GM23338 (cell line): ENCODE measurements at regions not wholly inside any gene's neighbourhood (a gene's known extent, or its start where the extent isn't known, plus 50 kb on each side); places are given as distances from the start of the nearest gene placed in this dataset.

Experiments used
- JUNB ChIP-seq: IDR thresholded peaks from one replicate; pipeline ENCODE4 v1.6.1; 2016; ENCODE audit warnings: antibody characterized with exemption; ENCODE audit not compliant: unreplicated experiment
- TF ChIP-seq, protein P1 (sequence below), 2 experiments: fragments of 200-600 bp in 1 of 2; sonication (generic) in 1 of 2; conservative IDR thresholded peaks; 2 replicates each; pipeline versions ENCODE4 v1.5.1 to v1.6.1; 2016 to 2017; ENCODE audit warnings: antibody characterized with exemption in 2 of 2, low read depth in 2 of 2, mild to moderate bottlenecking in 2 of 2, moderate library complexity in 1 of 2

DNA sequence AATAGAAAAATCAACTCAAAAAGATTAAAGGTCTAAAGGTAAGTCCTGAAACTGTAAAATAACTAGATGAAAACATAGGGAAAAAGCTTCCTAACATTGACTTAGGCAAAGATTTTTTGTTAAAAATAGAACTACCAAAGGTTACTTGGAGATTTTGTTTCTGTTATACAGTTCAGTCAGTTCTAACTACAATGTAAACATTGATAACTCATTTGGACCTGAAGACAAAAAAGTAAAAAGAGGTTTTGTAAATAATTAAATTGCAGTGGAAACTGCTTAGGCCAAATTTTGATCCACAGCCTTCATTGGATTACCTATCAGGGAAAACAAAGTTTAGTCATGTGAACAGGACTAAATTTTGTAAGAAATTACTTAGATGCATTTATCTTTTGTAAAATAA, 101.8 kb downstream of the SLITRK2 start:
- TF ChIP-seq, protein P1, sequence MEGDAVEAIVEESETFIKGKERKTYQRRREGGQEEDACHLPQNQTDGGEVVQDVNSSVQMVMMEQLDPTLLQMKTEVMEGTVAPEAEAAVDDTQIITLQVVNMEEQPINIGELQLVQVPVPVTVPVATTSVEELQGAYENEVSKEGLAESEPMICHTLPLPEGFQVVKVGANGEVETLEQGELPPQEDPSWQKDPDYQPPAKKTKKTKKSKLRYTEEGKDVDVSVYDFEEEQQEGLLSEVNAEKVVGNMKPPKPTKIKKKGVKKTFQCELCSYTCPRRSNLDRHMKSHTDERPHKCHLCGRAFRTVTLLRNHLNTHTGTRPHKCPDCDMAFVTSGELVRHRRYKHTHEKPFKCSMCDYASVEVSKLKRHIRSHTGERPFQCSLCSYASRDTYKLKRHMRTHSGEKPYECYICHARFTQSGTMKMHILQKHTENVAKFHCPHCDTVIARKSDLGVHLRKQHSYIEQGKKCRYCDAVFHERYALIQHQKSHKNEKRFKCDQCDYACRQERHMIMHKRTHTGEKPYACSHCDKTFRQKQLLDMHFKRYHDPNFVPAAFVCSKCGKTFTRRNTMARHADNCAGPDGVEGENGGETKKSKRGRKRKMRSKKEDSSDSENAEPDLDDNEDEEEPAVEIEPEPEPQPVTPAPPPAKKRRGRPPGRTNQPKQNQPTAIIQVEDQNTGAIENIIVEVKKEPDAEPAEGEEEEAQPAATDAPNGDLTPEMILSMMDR (conservative IDR thresholded peaks at IDR 0.05; ENCODE audit: low read depth in 2 of 2) = no peak
- no peak for TF ChIP-seq JUNB
